NCI-H2227 (cell line): ENCODE measurements at regions not wholly inside any gene's neighbourhood (a gene's known extent, or its start where the extent isn't known, plus 50 kb on each side); places are given as distances from the start of the nearest gene placed in this dataset.
"Not testable (repeated sequence)": the region's sequence is repeated elsewhere in the genome, so short reads cannot be mapped to it uniquely, and the experiment has no call there.

Source experiments
- DNase-seq: peaks from one replicate; lab custom pipeline; 2025; ENCODE audit not compliant: unreplicated experiment; lab: John Stamatoyannopoulos, UW

DNA sequence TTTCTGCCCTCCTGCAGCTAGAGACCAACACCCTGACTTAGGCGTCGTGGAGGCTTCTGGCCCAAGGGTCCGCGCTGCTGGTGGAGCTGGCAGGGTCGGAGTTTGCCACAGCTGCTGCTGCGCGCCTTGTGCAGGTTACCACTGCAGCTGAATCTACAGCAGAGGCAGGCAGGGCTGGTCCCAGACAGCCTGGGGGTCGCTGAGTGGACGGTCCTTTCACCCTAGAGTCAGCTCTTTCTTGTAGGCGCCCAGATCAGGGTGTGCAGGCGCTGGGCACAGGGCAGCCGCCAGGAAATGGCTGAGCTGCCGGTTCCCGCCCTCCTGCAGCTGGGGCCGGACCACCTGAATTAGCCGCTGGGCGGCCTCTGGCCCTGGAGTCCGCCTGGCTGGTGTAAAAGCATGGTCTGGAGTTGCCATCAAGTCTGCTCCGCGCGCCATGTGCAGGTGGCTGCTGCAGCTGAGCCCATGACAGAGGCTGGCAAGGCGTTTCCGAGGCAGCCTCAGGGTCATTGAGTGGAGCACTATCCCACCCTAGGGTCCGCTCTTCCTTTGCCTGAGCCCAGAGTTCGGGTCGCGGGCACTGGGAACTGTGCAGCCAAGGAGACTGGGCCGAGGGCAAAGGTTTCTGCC, 144.3 kb downstream of the CCDC74A start:
- peak; percentile 42 for DNase-seq

DNA sequence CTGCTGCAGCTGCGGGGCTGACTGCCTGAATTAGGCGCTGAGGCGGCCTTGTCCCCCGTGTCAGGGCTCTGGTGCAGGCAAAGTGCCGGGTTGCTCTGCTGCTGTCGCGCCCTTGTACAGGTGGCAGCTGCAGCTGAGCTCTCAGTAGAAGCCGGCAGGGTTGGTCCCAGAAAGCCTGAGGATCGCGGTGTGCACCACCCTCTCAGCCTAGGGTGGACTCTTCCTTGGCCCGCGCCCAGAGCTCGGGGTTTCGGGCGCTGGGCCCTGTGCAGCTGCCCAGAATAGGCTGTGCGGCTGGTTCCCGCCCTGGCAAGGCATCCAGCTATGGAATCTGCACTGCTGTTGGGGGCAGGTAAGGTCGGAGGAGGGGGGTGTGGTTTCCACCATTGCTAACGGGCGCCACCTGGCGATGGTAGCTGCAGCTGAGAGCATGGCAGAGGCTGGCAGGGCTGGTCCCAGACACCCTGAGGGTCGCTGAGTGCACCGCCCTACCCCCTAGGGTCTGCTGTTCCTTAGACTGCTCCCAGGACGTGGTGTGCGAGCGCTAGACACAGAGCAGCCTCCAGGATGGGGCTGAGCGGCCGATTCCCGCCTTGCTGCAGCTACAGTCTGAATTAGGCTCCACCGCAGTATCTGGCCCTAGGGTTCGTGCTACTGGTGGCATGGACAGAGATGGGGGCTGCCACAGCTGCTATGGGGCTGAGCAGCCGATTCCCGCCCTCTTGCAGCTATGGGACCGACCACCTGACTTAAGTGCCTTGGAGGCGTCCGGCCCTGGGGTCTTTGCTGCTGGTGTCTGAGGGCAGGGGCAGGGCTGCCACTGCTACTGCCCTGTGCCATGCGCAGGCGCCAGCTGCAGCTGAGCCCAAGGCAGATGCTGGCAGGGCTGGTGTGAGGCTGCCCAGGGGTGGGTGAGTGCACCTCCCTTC, 145.0 kb downstream of the CCDC74A start:
- peak; percentile 82 for DNase-seq

- peak; percentile 92 for DNase-seq
Observed at GRCh38 chr2:131673400-131674173, 145.9 kb downstream of the CCDC74A start.

DNA sequence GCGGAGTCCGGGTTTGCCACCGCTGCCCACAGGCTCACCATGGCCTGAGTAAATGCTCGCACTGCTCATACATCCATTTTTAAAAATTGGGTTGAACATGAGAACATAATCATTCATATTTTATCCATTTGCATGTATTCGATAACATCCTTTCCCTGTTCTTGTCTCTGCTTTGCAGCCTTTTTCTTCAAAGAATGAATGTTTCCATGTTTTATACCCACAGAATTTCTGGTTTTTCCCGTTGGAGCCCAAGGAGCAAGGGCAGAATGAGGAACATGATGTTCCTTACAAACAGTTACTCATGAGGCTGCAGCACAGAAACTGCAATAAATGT, 146.5 kb downstream of the CCDC74A start:
- DNase-seq: no peak

GRCh38 chr2:131681611-131682121, 154.0 kb downstream of the CCDC74A start:
- DNase-seq: not testable (repeated sequence)

- peak; percentile 92 for DNase-seq
Observed at GRCh38 chr2:131682122-131682944, 154.6 kb downstream of the CCDC74A start.

DNA sequence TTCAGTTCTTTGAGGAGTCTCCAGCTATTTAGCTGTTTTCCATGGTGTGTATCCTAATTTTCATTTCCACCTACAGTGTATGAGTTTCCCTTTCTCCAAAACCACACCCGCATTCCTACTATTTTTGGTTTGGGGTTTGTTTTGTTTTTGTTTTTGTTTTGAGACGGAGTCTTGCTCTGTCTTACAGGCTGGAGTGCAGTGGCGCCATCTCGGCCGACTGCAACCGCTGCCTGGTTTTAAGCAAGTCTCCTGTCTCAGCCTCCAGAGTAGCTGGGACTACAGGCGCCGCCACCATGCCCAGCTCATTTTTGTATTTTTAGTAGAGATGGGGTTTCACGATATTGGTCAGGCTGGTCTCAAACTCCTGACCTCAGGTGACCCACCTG, 155.2 kb downstream of the CCDC74A start:
- peak; percentile 36 for DNase-seq

GRCh38 chr2:131684631-131685316, 157.1 kb downstream of the CCDC74A start:
- DNase-seq: not testable (repeated sequence)

GRCh38 chr2:131686164-131686893, 158.6 kb downstream of the CCDC74A start:
- not testable (repeated sequence) for DNase-seq

DNA sequence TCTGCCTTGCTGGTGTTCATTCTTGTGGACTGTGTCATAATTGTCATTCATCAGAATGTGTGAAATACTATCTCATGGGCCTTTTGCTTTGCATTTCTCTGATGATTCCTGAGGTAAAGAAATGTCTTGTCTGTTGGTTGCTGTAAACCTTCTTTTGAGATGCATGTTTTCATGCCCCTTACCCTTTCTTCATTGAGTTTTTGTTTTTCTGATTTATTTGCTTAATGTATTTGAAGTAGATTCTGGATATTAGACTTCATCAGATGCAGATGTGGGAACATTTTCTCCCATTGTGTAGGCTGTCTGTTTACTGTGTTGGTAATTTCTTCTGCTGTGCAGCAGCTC, 159.2 kb downstream of the CCDC74A start:
- DNase-seq: not testable (repeated sequence)

DNA sequence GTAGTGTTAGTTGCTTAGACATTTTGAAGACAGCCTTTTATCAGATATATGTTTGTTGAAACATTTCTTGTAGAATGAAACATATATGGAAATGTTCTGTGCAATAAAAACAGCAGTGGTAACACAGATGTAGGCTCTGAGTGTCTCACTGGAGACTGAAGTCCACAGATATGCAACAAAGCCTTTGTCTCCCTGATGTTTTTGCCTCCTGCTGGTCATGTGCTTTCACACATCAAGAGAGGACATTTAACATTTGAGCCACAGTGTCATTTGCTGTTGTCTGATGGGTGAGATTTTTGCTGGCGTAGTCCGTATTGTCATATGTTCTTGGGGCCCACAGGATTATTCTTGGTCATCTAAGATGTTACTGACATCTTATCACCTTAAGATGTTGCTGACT, 161.4 kb downstream of the CCDC74A start:
- DNase-seq: not testable (repeated sequence)

DNA sequence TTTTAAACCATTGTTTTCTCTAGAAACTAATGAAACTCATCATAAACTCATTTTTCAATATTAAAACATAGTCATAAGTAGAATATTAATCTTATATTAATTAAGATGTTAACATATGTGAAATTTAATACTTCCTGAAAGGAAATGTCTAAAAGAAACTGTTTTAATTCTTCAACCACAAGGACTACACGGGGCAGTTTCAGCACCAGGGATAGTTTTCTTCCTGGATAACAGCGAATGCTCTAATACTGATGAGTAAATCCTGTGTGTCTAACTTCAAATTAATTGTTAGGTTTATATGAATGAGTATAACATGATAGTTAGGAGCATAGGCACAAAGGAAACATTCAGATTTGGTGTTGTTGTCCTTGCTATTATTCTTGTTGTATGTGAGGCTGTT, 183.6 kb downstream of the CCDC74A start:
- not testable (repeated sequence) for DNase-seq

GRCh38 chr2:131717907-131718306, 190.2 kb downstream of the CCDC74A start:
- DNase-seq: not testable (repeated sequence)

- DNase-seq: not testable (repeated sequence)
Observed at GRCh38 chr2:131721163-131721562, 193.5 kb downstream of the CCDC74A start.

- DNase-seq: not testable (repeated sequence)
Observed at GRCh38 chr2:131722256-131722655, 194.6 kb downstream of the CCDC74A start.

DNA sequence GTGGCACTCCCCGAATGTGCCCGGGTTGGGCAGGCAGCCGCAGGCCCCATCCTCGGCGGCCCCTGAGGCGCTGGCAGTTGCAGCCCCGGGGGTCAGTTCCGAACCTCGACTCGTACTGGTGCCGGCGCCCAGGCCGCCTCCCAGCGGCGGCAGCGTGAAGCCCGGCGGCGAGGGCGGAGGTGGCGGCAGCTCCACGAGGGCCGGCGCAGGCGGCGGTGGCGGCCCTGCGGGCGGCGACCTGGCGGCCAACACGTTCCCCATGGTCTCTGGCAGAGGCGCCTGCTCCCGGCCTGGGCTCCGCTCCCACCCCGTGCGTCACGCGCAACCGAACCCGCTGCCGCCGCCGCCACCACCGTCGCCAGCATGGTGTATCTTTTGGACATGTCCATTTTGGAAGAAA, 196.3 kb downstream of the CCDC74A start:
- no peak for DNase-seq

GRCh38 chr2:131728451-131728850, 200.8 kb downstream of the CCDC74A start:
- DNase-seq: not testable (repeated sequence)

GRCh38 chr2:131733530-131733929, 205.8 kb downstream of the CCDC74A start:
- DNase-seq: not testable (repeated sequence)

GRCh38 chr2:131736406-131736805, 208.7 kb downstream of the CCDC74A start:
- DNase-seq: not testable (repeated sequence)
